ENCODE measurements at regions not wholly inside any gene's neighbourhood (a gene's known extent, or its start where the extent isn't known, plus 50 kb on each side); places are given as distances from the start of the nearest gene placed in this dataset.

DNA sequence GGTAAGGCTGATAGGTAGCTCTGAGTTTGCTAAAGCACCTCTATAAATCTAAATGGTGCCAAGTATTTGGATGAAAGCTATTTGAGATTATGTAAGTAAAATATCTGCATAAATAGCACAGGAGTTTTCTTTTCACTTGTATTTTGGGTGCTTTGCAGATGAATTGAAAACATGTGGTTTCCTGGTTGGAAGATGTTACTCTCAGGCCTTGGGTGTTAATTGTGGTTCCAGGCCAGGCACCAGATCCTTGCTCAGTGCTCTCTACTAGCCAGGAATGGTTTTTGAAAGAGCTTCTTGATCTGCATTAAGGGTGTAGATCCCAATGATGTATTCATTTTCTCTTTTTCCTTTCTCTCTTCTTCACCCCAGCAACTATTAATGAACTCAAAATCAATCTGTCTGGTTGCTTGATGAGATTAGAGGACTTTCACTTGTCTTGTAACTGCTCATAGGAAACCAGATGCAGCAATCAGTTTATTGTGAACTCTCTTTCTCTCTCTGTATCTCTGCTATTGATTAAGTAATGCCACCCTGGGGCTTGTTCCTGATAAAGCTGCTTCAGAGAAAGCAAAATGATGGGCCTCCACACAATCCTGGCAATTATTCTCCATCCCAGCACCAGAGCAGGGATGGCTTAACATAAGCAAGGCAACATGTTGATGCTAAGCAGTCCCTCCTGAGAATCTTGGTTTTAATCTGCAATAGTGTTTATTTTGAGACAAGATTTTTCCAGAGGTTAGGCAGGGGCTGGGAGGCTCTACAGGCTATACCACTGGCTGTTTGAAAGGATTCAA, 147.0 kb upstream of the NTM start:
- no peak overlapping the region for H3K27ac Mint-ChIP-seq
- H3K4me1 Mint-ChIP-seq, result peaks cover 6% of the 10 kb centered on the region
- TF ChIP-seq, protein P1, sequence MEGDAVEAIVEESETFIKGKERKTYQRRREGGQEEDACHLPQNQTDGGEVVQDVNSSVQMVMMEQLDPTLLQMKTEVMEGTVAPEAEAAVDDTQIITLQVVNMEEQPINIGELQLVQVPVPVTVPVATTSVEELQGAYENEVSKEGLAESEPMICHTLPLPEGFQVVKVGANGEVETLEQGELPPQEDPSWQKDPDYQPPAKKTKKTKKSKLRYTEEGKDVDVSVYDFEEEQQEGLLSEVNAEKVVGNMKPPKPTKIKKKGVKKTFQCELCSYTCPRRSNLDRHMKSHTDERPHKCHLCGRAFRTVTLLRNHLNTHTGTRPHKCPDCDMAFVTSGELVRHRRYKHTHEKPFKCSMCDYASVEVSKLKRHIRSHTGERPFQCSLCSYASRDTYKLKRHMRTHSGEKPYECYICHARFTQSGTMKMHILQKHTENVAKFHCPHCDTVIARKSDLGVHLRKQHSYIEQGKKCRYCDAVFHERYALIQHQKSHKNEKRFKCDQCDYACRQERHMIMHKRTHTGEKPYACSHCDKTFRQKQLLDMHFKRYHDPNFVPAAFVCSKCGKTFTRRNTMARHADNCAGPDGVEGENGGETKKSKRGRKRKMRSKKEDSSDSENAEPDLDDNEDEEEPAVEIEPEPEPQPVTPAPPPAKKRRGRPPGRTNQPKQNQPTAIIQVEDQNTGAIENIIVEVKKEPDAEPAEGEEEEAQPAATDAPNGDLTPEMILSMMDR (IDR thresholded peaks at IDR 0.05), result no peak
- H3K36me3 Mint-ChIP-seq (ENCODE audit: low read depth), result no peaks in the 10 kb centered on the region
- peaks cover 17% of the 10 kb centered on the region for H3K9me3 Mint-ChIP-seq
- H3K27me3 Mint-ChIP-seq (ENCODE audit: low read depth, poor library complexity), result peaks cover 11% of the 10 kb centered on the region
- H3K4me3 Mint-ChIP-seq, result no peak overlapping the region
- no peak for DNase-seq

DNA sequence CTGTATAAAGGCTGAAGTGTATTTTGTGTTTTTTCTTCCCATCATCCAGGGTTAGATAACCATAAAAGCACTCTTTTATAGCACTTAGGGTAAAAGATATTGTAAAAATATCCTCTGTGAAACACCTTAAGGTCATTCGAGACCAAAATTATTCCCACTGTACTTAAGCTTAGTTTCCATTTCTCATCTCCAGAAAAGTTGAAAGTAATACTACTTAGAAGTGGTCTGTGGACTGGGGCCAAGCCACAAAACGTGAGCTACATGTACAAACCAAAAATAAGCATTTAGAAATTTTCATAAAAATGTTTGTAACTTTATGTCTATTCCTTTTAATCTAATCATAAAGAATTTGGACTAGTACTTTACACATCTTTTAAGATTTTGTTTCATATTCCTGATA, 142.0 kb upstream of the NTM start:
- TF ChIP-seq, protein P1 (IDR thresholded peaks at IDR 0.05), result no peak
- H3K27ac Mint-ChIP-seq, result no peak overlapping the region
- H3K36me3 Mint-ChIP-seq (ENCODE audit: low read depth), result no peaks in the 10 kb centered on the region
- no peak overlapping the region for H3K4me3 Mint-ChIP-seq
- H3K9me3 Mint-ChIP-seq, result peaks cover 17% of the 10 kb centered on the region
- H3K27me3 Mint-ChIP-seq (ENCODE audit: low read depth, poor library complexity), result peaks cover 3% of the 10 kb centered on the region
- peaks cover 11% of the 10 kb centered on the region for H3K4me1 Mint-ChIP-seq
- DNase-seq, result no peak

DNA sequence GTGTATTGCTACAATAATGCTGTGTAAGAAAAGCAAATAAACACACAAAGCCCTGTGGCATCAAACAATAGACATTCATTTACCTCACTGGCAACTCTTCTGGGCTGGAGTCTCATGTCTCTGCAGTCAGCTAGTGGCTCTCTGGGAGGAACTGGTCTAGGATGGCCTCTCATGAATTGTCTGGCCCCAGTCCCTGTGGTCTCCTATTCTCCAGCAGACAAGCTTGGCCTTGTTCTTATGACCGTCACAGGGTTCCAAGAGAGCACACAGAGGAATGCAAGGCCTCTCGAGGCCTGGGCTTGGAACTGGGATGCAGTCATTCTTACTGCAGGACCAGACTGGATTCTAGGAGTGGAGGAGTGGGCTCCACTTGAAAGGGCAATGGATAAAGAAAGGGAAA, 141.2 kb upstream of the NTM start:
- no peaks in the 10 kb centered on the region for H3K36me3 Mint-ChIP-seq (ENCODE audit: low read depth)
- H3K27ac Mint-ChIP-seq, result no peak overlapping the region
- H3K4me1 Mint-ChIP-seq, result peaks cover 20% of the 10 kb centered on the region
- DNase-seq, result no peak
- no peak overlapping the region for H3K4me3 Mint-ChIP-seq
- peaks cover 3% of the 10 kb centered on the region for H3K27me3 Mint-ChIP-seq (ENCODE audit: low read depth, poor library complexity)
- peaks cover 17% of the 10 kb centered on the region for H3K9me3 Mint-ChIP-seq
- TF ChIP-seq, protein P1 (IDR thresholded peaks at IDR 0.05), result no peak

DNA sequence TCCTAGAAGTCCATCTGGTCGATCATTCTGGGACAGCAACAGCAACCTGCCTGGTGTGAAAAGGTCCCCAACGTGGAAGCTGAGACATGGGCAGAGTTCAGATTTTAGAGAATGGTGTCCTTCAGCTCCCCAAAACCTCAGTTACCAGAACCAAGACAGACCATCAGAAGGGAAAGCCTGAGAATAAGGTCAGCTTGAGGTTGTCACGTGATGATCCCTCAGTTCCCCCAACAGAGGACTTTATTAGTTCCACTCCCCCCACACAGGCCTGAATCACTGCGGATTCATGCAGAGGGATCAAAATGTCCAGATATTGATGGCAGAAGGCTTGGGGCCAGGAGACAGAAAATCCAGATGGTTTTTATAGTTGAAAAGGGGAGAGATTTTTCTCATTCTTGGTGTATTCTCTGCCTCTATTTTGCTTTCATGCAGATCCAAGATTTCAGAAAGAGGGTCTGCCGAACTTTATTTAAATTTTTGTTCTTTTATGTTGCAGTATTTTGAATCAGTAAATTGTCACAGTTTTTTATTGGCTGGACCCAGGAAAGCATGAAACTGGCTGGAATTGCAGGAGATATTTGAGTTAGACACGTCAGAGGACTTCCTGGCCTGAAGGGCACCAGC, 139.0 kb upstream of the NTM start:
- H3K4me1 Mint-ChIP-seq, result peaks cover 34% of the 10 kb centered on the region
- TF ChIP-seq, protein P1 (IDR thresholded peaks at IDR 0.05), result no peak
- no peak for DNase-seq
- H3K27me3 Mint-ChIP-seq (ENCODE audit: low read depth, poor library complexity), result peaks cover 3% of the 10 kb centered on the region
- H3K4me3 Mint-ChIP-seq, result no peak overlapping the region
- no peaks in the 10 kb centered on the region for H3K36me3 Mint-ChIP-seq (ENCODE audit: low read depth)
- peak overlapping the region; percentile 60 for H3K27ac Mint-ChIP-seq
- H3K9me3 Mint-ChIP-seq, result peaks cover 4% of the 10 kb centered on the region

DNA sequence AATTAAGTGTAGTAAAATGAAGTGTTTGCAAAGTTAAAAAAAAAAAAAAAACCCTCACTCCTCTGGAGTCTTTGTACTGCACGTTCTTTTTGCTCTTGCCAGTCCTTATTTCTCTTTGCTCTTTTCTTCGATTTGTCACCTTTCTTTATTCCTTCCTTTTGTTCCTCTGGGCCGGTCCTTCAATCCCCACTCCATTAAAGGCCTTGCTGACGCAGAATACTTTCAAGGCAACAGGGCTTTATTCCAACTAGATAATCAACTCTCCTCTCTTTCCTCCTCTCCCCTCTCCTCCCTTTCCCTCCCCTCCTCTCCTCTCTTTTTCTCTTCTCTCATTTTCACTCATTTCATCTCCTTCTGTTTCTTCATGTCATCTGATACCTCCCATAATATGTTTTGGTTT, 138.2 kb upstream of the NTM start:
- Mint-ChIP-seq H3K27me3 (ENCODE audit: low read depth, poor library complexity) (peaks cover 11% of the 10 kb centered on the region), H3K4me3 (no peak overlapping the region), H3K36me3 (ENCODE audit: low read depth) (no peaks in the 10 kb centered on the region), H3K4me1 (peaks cover 34% of the 10 kb centered on the region), H3K27ac (peak overlapping the region; percentile 34), H3K9me3 (no peaks in the 10 kb centered on the region)
- TF ChIP-seq, protein P1 (IDR thresholded peaks at IDR 0.05), result no peak
- DNase-seq, result no peak
